ENCODE measurements at regions not wholly inside any gene's neighbourhood (a gene's known extent, or its start where the extent isn't known, plus 50 kb on each side); places are given as distances from the start of the nearest gene placed in this dataset.

DNA sequence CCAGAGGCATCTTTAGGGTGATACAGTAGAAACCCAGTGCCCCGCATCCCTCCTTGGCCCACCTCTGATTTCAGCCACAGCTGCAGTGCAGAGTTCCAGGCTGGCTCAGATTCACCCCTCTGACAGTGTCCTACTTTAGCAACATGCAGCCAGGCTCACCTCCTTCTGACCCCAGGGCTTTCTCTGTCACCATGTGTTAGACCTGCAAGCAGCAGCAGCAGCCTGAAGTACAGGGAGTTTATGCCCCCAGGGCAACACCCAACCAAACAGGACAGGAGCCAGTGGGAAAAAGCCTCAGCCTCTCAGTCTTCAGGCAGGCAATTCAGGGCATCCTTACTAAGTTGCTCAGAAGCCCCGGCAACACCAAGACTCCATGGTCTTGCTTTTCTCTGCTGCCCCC is 109.0 kb upstream of the PLXNA4 start:
- TF ChIP-seq, protein P1, sequence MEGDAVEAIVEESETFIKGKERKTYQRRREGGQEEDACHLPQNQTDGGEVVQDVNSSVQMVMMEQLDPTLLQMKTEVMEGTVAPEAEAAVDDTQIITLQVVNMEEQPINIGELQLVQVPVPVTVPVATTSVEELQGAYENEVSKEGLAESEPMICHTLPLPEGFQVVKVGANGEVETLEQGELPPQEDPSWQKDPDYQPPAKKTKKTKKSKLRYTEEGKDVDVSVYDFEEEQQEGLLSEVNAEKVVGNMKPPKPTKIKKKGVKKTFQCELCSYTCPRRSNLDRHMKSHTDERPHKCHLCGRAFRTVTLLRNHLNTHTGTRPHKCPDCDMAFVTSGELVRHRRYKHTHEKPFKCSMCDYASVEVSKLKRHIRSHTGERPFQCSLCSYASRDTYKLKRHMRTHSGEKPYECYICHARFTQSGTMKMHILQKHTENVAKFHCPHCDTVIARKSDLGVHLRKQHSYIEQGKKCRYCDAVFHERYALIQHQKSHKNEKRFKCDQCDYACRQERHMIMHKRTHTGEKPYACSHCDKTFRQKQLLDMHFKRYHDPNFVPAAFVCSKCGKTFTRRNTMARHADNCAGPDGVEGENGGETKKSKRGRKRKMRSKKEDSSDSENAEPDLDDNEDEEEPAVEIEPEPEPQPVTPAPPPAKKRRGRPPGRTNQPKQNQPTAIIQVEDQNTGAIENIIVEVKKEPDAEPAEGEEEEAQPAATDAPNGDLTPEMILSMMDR (conservative IDR thresholded peaks at IDR 0.05; ENCODE audit: low read length) = no peak
- no peak for TF ChIP-seq EZH2phosphoT487 (IDR thresholded peaks at IDR 0.05; ENCODE audit: borderline replicate concordance, low read depth, low read length)

Data from OCI-LY7 (cell line).